Upper lobe of left lung (tissue), 4 donors: ENCODE measurements at regions not wholly inside any gene's neighbourhood (a gene's known extent, or its start where the extent isn't known, plus 50 kb on each side); places are given as distances from the start of the nearest gene placed in this dataset.
"Not testable (repeated sequence)": the region's sequence is repeated elsewhere in the genome, so short reads cannot be mapped to it uniquely, and the experiment has no call there.

Experiments used
- CTCF ChIP-seq, 6 experiments: fragments of 450-650 bp in 4 of 6; fragments of 200-600 bp in 2 of 6; sonication (generic) in 2 of 6; IDR thresholded peaks; one replicate each; pipeline ENCODE4 v1.5.1; 2016 to 2019; ENCODE audit warnings: antibody characterized with exemption in 6 of 6
- EP300 ChIP-seq, 4 donors: sonication (generic); formaldehyde crosslinking; IDR thresholded peaks; one replicate each; pipeline ENCODE4 v1.5.1; 2017; ENCODE audit warnings: antibody characterized with exemption in 4 of 4, control low read depth in 2 of 4
- POLR2A ChIP-seq, 4 donors: fragments of 450-650 bp; IDR thresholded peaks; one replicate each; pipeline ENCODE4 v1.5.1; 2016 to 2017; ENCODE audit warnings: antibody characterized with exemption in 4 of 4, mild to moderate bottlenecking in 2 of 4
- POLR2AphosphoS5 ChIP-seq, 2 donors: sonication (generic); formaldehyde crosslinking; IDR thresholded peaks; one replicate each; pipeline ENCODE4 v1.5.1; 2017; ENCODE audit warnings: antibody characterized with exemption in 2 of 2

DNA sequence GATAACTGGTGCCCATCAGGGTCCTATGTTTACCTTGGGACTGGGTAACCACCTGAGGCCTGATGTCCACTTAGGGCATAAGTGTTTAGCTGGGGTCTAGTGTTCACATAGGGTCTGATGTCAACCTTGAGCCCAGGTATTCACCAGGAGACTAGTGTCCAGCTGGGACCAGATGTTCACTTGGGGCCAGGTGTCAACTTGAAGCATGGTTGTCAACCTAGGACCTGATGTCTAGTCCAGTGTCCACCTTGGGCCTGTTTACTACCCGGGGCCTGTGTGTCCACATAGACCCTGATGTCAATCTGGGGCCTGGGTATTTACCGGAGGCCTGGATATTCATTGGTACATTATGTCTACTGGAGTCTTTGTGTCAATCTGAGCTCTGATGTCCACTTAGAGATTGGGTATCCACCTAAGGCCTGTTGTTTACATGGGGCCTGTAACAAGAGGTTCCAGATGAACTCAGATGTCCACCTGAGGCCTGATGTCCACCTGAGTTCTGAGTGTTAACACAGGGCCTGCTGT, 1491.2 kb upstream of the TPTE start:
- not testable (repeated sequence) for TF ChIP-seq CTCF, EP300, POLR2AphosphoS5, POLR2A (IDR thresholded peaks at IDR 0.05)
